GM12878 (cell line): ENCODE measurements at regions not wholly inside any gene's neighbourhood (a gene's known extent, or its start where the extent isn't known, plus 50 kb on each side); places are given as distances from the start of the nearest gene placed in this dataset.

Experiments used
- ATF7 ChIP-seq: fragments of 450-650 bp; IDR thresholded peaks from 2 replicates; pipeline ENCODE4 v1.6.1; 2016; ENCODE audit warnings: low read depth, mild to moderate bottlenecking
- BMI1 ChIP-seq: fragments of 450-650 bp; IDR thresholded peaks from 2 replicates; pipeline ENCODE4 v1.6.1; 2016; ENCODE audit warnings: mild to moderate bottlenecking, moderate library complexity, borderline replicate concordance
- BRCA1 ChIP-seq: IDR thresholded peaks from 2 replicates; pipeline ENCODE4 v1.6.1; 2011; ENCODE audit warnings: low read depth, low read length, improper control_type of control experiment
- CHD4 ChIP-seq: fragments of 200-600 bp; sonication (generic); IDR thresholded peaks from 2 replicates; pipeline ENCODE4 v1.6.1; 2016; ENCODE audit warnings: mild to moderate bottlenecking
- TBL1XR1 ChIP-seq: IDR thresholded peaks from 2 replicates; pipeline ENCODE4 v1.6.1; 2012; ENCODE audit warnings: low read depth, low read length, improper control_type of control experiment

- TF ChIP-seq BRCA1 (no peak), ATF7 (no peak), TBL1XR1 (no peak), CHD4 (no peak), BMI1 (no peak)
These were observed 526.7 kb downstream of the PCDH7 start for GRCh38 chr4:31246856-31247255.
